ENCODE measurements at regions not wholly inside any gene's neighbourhood (a gene's known extent, or its start where the extent isn't known, plus 50 kb on each side); places are given as distances from the start of the nearest gene placed in this dataset.

DNA sequence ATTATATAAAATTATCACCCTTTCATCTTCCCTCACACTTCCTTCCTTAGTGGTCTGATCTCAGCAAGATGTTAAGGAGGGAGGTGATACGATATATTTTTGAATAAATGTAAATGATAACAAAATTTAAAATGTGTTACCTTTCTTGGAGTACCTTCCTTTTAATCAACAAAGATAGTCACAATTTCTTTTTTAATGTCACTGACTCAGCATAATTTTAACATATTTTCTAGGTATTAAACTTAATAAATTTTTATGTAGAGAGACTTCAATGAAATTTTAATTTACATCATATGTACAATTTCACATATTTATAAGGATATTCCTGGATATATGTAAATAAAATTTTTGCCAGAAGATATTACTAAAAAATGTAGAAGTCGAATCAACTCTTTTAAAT, 125.0 kb upstream of the FBN2 start:
- in situ Hi-C loops (cut with MboI; ENCODE audit: low pct_unique_long_range_greater_than_20kb, low sequenced_read_pairs): no loop called here

DNA sequence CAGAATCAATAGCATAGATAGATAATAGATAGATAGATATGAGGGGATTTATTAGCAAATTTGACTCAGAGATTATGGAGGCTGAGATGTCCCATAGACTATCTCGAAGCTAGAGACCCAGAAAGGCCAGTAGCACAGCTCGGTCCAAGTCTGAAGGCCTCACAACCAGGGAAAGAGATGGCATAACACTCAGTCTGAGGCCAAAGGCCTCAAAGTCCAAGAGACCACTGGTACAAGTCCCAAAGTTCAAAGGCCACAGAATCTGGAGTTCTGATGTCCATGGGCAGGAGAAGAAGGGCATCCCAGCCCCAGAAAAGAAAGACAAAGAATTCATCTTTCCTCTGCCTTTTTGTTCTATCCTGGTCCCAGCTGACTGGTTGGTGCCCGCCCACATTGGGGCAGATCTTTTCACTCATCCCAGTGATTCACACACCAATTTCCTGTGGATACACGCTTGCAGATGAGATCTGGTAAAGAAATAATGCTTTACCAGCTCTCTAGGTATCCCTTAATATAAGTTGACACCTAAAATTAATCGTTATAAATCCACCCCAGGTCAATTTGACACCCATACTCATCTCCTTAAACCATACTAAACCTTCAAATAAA, 127.8 kb upstream of the FBN2 start:
- in situ Hi-C loops (cut with MboI; ENCODE audit: low pct_unique_long_range_greater_than_20kb, low sequenced_read_pairs): no loop called here
- no peak for DNase-seq

More for the DNA sequence above, 125.0 kb upstream of the FBN2 start:
- DNase-seq: no peak

DNA sequence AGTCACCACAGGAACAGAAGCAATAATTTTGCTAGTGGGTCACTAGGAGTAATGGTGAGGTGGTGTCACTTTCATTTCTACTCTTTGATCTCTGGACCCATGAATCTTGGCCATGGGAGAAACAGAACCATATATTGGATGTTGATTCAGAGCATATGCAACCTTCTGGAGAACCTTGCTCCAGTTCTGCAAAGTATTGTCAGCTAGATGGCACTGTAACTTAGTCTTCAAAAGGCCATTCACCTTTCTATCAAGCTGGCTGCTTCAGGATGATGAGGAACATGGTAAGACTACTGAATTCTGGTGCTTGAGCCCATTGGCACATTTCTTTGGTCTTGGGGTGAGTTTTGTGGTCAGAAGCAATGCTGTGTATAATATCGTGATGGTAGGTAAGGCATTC, 129.1 kb upstream of the FBN2 start:
- DNase-seq: no peak
- in situ Hi-C loops (cut with MboI; ENCODE audit: low pct_unique_long_range_greater_than_20kb, low sequenced_read_pairs): no loop called here

DNA sequence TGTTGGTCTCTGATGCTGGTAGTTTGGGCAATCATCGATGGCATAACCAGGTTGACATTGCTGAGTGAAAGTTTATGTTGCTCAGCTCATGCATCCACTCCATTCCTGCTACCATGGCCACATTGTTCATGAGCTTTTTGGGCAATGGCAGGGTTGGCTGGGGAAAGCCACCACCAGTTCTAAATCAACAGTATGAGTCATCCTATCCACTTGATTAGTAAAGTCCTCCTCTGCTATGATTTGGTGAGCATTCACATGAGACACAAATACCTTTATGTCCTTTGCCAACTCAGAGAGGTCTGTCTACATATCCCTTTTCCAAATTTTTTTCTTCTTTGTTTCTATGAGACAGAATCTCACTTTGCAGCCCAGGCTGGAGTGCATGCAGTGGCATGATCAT, 129.7 kb upstream of the FBN2 start:
- in situ Hi-C loops (cut with MboI; ENCODE audit: low pct_unique_long_range_greater_than_20kb, low sequenced_read_pairs): no loop called here
- no peak for DNase-seq

DNA sequence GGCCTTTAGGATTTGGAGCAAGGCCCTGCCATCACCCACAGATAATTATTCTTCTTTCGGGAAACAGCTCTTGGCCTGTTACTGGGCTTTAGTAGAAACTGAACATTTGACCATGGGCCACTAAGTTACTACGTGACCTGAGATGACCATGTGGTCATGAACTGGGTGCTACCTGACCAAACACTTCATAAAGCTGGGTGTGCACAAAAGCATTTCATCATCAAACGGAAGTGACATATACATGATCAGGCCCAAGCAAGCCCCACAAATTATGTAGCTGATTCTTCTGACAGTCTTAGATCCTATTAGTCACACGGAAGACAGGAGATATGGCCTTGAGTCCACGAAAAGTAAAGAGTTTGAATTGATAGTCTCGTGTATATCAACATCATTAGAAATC, 130.9 kb upstream of the FBN2 start:
- no peak for DNase-seq
- in situ Hi-C loops (cut with MboI; ENCODE audit: low pct_unique_long_range_greater_than_20kb, low sequenced_read_pairs): no loop called here

DNA sequence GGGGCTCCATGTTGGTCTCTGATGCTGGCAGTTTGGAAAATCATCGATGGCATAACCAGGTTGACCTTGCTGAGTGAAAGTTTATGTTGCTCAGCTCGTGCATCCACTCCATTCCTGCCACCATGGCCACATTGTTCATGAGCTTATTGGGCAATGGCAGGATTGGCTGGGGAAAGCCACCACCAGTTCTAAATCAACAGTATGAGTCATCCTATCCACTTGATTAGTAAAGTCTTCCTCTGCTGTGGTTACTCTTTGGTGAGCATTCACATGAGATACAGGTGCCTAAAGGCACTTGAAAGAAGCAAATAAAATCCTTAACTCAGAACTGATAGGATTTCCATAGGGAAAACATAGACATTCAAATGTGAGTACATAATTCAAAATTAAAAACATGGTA, 131.8 kb upstream of the FBN2 start:
- in situ Hi-C loops (cut with MboI; ENCODE audit: low pct_unique_long_range_greater_than_20kb, low sequenced_read_pairs): no loop called here
- no peak for DNase-seq

DNA sequence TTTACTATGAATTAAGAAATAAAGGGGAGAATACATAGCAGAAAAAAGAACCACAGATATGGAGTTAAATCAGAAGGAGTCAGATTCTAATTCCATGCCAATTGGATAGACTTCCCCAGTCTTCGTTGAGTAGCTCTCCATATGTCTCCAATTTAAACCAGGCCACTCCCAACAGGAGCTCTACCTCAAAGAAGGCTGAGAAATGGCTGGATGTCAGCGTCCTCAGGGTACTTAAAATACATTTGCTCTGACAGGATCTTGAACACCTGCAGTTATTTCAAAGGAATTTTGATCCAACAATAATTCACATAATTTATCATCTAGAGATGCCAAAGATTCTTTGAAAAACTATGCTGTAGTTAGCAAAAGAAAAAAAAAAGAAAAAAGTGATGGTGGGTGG, 133.9 kb upstream of the FBN2 start:
- in situ Hi-C loops (cut with MboI; ENCODE audit: low pct_unique_long_range_greater_than_20kb, low sequenced_read_pairs): no loop called here
- no peak for DNase-seq

DNA sequence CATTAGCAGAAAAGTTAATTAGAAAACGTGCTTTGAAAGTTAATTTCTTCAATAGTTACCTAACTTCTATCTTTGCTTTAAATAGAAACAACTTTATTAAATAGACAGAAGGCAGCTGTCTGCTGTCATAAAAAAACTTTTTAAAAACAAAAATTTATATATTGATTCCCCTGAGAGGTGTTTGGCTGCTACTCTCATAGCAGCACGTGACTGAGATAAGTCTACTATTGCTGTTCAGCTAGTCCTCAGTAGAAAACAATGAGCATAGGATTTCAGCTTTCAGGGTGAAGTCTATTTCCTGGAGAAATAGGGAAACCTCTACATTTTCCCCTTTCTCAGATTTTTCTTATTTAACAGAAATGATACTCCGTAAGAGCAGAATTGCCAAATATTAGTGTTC, 135.0 kb upstream of the FBN2 start:
- in situ Hi-C loops (cut with MboI; ENCODE audit: low pct_unique_long_range_greater_than_20kb, low sequenced_read_pairs): no loop called here

DNA sequence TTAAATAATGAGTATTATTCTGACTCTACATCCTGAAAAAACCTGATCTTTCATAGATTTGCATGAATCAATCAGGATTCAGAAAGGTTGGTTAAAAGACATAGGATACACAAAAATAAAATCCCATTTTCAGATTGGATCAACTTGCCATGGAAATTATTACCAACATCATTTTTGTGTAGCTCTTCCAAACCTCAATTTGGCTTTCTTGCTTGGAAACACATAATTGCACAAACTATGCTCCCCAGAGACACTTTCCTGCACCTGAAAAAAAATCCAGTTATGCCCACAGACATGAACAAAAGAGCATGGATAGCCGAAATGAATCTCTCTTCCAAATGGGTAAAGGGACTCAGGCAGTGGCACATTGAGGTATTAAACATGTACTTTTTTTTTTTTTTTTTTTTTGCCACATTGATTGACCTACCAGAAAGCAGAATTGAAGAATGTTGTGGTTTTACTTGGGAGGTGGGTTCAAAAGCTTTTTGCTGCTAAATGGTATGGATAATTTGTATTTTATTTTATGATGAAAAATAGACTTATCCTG, 135.4 kb upstream of the FBN2 start:
- DNase-seq: no peak

More for the DNA sequence above, 135.0 kb upstream of the FBN2 start:
- no peak for DNase-seq

DNA sequence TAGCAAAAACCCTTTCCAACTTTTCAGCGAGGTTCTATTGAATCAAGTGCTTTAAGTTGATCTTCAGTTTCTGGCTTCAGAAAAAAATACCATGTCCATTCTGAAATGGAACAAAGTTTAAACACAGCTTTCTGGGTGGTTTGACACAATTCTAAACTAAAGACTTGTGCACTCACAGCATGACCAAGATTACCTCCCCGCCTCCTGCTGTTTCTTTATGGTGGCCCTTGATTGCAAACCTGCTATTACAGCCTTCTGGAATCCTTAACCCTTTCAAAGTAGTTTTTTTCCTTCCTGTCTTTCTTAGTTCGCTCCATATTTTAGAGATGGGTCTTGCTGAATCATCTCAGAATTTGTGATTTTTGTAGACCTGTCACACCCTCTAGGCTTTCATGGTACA, 135.9 kb upstream of the FBN2 start:
- DNase-seq: no peak
- in situ Hi-C loops (cut with MboI; ENCODE audit: low pct_unique_long_range_greater_than_20kb, low sequenced_read_pairs): no loop called here

More for the DNA sequence above, 135.4 kb upstream of the FBN2 start:
- in situ Hi-C loops (cut with MboI; ENCODE audit: low pct_unique_long_range_greater_than_20kb, low sequenced_read_pairs): no loop called here

DNA sequence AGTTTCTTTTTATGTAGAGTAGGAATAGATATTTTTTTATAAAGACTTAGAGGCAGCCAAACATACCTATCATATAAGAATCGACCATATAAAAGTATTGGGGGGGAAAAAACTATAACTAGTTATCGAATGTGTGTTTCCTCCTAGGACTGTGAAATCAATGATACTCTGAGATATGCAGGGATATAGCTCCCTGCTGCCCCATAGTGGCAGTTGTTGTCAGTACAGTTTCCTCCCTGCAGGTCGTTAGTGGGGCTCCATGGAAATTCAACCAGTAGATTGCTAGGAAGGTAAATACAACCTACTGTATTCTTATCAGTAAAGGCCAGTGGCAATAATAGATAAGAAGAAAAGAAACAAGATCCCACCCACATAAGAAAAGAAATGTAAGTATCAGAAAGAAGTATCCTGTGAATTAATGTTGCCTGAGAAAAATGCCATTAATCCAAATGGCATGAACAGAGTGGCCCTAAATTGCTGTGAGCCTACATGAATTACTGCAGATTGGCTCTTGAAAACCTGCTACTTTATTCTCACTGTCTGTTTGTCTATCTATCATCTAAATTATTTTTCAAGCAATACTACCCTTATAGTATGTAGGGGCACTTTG, 136.9 kb upstream of the FBN2 start:
- in situ Hi-C loops (cut with MboI; ENCODE audit: low pct_unique_long_range_greater_than_20kb, low sequenced_read_pairs): loop anchor here (25.0 kb wide), 1 partner anchor 463 kb away; no protein-coding TSS in a partner anchor
- DNase-seq: peak; percentile 75

DNA sequence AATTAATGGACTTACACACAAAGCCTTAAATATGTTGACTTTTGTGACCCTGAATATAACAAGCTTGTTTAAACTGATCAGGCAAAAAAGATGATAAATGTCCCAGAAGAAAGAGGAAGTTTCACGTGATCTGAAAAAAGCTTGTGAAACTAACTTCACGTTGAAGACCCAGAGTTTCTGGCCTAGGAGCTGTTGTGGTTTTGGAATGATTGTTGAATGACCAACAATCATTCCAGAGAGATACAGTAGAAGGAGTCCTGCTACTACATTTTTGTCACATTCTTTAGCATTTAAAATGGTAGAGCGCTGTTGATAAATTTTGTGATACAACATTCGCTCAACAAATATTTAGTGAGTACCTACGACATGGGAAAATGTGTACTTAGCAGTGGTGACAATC, 143.1 kb upstream of the FBN2 start:
- peak; percentile 11 for DNase-seq
- in situ Hi-C loops (cut with MboI; ENCODE audit: low pct_unique_long_range_greater_than_20kb, low sequenced_read_pairs): loop anchor here (25.0 kb wide), 1 partner anchor 469 kb away; no protein-coding TSS in a partner anchor

DNA sequence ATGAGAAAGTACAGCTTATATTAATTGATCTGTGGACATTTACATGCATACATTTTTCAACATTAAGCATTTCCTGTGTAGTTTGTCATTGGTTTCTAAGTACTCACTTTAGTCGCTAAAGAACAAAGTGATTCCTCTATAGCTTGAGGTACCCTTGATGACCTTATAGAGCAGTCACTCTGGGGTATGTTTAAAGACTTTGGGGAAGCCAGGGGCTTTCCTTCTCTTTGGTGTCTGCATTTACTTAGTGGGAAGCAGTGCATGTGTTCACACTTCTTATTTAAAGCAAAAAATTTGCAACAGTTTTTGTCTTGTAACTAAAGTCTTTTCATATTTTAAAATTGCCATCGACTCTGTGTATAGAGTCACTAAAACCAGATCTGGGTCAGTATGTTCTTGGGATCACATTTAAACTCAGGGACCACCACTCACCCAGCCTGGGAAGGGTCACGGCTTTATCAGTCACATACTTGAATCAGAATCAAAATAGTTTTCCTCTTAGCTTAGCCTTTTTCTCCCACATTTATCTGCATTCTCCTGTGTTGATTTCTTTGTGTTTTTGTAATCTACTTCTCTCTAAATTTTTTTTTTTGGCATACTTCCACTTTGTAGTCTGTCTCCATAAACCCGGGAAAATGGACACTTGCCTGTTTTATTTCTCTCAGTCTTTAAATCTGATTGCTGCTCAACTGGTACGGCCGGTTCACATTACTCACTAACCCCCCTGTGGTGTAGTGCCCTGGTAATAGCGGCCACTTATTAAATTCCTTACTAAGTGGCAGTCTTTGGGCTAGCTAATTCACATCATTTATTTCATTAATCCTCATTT, 143.9 kb upstream of the FBN2 start:
- in situ Hi-C loops (cut with MboI; ENCODE audit: low pct_unique_long_range_greater_than_20kb, low sequenced_read_pairs): loop anchor here (25.0 kb wide), 1 partner anchor 470 kb away; no protein-coding TSS in a partner anchor
- DNase-seq: no peak

DNA sequence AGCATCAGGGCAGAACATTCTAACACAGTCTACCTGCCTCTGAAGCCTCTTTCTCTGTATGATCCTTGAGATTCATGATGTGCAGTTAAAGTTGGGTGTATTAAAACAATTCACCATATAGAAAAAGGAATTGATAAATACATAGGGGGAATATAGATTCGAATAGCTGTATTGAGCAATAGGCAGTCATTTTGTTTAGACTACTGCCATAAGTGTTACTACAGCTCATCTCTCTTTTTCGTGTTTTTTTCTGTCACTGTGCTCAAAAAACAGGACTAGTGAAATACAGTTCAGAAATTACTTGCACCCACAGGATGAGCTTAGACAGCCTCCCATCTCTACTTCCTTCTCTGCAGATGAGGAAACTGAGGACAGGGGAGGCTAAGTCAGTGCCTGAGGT, 144.6 kb upstream of the FBN2 start:
- DNase-seq: no peak
- in situ Hi-C loops (cut with MboI; ENCODE audit: low pct_unique_long_range_greater_than_20kb, low sequenced_read_pairs): loop anchor here (25.0 kb wide), 1 partner anchor 470 kb away; no protein-coding TSS in a partner anchor

DNA sequence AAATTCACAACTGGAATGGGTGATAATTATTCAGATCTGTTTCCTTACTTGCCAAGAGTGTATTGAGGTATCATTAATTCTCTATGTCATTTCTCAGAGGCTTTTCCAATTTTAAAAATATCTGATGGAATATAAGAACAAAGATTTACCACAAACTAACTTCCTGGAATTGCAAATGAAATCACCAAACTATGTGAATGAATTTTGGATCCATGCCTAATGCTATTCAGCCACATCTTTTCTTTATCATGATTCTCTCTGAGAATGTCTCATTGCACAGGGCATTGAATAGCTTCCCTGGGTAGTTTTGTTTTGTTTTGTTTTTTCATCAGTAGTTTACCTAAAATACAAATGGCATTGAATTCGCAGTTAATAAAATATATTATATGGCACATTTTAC, 146.9 kb upstream of the FBN2 start:
- no peak for DNase-seq
- in situ Hi-C loops (cut with MboI; ENCODE audit: low pct_unique_long_range_greater_than_20kb, low sequenced_read_pairs): loop anchor here (25.0 kb wide), 1 partner anchor 473 kb away; no protein-coding TSS in a partner anchor

DNA sequence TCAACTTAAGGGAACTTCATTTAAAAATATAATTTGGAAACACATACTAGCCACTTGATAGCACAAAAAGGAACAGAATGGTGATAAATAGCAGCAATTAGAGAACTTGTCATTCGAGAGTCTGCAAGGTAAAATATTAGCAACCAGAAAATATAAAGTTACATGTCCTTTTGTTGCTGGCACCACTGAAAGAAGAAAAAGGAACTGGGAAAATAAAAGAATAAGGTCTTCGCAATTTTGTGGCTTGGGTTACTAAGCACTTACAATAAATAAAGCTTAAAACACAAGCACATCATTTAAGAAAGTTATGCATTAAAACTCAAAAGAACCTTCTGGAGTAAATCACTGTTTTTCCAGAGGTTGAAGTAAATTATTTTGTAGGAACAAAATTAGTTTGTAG, 149.9 kb upstream of the FBN2 start:
- in situ Hi-C loops (cut with MboI; ENCODE audit: low pct_unique_long_range_greater_than_20kb, low sequenced_read_pairs): loop anchor here (25.0 kb wide), 1 partner anchor 476 kb away; no protein-coding TSS in a partner anchor
- no peak for DNase-seq

DNA sequence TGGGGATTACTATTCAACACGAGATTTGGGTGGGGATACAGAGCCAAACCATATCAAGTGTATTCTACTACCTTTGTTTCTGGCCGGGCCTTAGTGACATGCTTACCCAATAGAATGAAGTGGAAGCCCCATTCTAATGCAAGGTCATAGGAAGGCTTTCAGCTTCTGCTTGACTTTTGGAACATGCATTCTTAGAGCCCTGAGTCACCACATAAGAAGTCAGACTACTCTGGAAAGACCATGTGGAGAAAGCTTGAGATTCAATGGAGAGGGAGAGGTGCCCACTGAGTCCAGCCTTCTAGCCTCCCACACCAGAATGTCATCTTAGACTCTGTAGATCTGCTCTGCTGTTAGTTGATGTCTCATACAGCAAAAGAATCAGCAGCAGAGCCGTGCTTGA, 155.7 kb upstream of the FBN2 start:
- in situ Hi-C loops (cut with MboI; ENCODE audit: low pct_unique_long_range_greater_than_20kb, low sequenced_read_pairs): loop anchor here (25.0 kb wide), 1 partner anchor 481 kb away; no protein-coding TSS in a partner anchor
- no peak for DNase-seq

DNA sequence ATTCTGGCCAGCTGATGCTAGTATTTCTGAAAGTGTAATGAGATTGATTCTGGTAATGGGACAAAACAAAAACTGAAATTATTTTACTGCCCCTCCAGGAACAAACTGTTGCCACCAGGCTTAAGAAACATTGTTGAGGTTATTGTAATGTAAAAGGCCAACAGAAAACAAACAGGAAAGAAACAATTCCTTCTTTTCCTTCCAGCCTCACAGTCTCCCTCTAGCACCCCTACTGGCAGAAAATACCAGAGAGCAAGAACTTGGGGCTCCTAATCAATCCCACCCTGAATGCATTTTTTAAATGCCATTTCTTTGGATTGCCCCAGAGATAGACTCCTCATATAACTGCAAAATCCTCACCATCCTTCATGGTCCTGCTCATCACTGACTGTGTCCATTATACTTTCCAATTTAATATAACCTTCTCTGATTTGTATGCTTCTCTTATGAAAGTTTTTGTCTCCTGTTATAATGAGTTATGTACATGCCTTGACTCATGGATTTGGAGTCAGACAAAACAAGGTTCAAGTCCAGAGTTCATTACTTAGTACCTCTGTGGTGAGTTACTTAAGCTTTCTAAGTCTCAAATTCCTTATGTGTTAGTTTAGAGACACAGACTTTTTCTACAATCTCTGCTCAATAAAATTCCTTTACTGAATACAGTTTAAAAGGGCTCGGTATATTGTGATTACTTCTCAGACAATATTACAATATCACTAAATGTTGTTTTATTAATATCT, 157.9 kb upstream of the FBN2 start:
- in situ Hi-C loops (cut with MboI; ENCODE audit: low pct_unique_long_range_greater_than_20kb, low sequenced_read_pairs): loop anchor here (25.0 kb wide), 1 partner anchor 484 kb away; no protein-coding TSS in a partner anchor
- DNase-seq: no peak

DNA sequence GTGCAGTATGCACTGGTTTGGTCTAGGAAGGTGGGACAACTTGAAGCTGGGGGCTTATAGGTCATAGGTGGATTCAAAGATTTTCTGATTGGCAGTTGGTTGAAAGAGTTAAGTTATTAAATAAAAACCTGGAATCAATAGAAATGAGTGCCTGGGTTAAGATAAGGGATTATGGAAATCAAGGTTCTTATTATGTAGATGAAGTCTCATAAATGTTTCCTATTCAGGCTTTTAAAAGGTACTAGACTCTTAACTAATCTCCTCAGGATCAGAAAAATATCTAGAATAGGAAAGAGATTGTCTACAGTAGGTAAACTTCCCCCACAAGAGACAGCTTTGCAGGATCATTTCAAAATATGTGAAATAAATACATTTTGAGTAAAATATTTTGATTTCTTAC, 163.3 kb upstream of the FBN2 start:
- DNase-seq: no peak
- in situ Hi-C loops (cut with MboI; ENCODE audit: low pct_unique_long_range_greater_than_20kb, low sequenced_read_pairs): no loop called here
